Epithelial cell of esophagus (primary cell): ENCODE measurements at regions not wholly inside any gene's neighbourhood (a gene's known extent, or its start where the extent isn't known, plus 50 kb on each side); places are given as distances from the start of the nearest gene placed in this dataset.

ENCODE experiments used
- DNase-seq: peaks from one replicate; pipeline ENCODE4 v3.0.0; 2010; ENCODE audit warnings: low read depth
- H3K4me3 ChIP-seq: 2 replicates; pipeline ENCODE4 v1.5.1; 2011; ENCODE audit warnings: mild to moderate bottlenecking, low read length, control low read depth
- CTCF ChIP-seq: IDR thresholded peaks from 2 replicates; pipeline ENCODE4 v1.5.1; 2011; ENCODE audit warnings: low read depth, mild to moderate bottlenecking, low read length, control low read depth, inconsistent platforms; ENCODE audit not compliant: insufficient read depth; ENCODE audit errors: missing control alignments

GRCh38 chr2:13533524-13533922 is 816.8 kb downstream of the TRIB2 start:
- no peak for TF ChIP-seq CTCF
- no peak for DNase-seq
- H3K4me3 ChIP-seq = no peak overlapping the region

GRCh38 chr2:13536941-13537340 is 820.2 kb downstream of the TRIB2 start:
- TF ChIP-seq CTCF = no peak
- no peak overlapping the region for H3K4me3 ChIP-seq
- no peak for DNase-seq

- H3K4me3 ChIP-seq = no peak overlapping the region
- DNase-seq = no peak
- no peak for TF ChIP-seq CTCF
These were observed 821.1 kb downstream of the TRIB2 start for GRCh38 chr2:13537771-13538349.

- no peak for TF ChIP-seq CTCF
- no peak for DNase-seq
- H3K4me3 ChIP-seq = no peak overlapping the region
These were observed 822.6 kb downstream of the TRIB2 start for GRCh38 chr2:13539296-13539695.

- DNase-seq = no peak
- TF ChIP-seq CTCF = no peak
- no peak overlapping the region for H3K4me3 ChIP-seq
These were observed 825.3 kb downstream of the TRIB2 start for GRCh38 chr2:13542061-13542460.

- no peak for TF ChIP-seq CTCF
- H3K4me3 ChIP-seq = no peak overlapping the region
- DNase-seq = no peak
These were observed 825.9 kb downstream of the TRIB2 start for GRCh38 chr2:13542642-13543041.

GRCh38 chr2:13543550-13543949 is 826.8 kb downstream of the TRIB2 start:
- no peak for DNase-seq
- no peak overlapping the region for H3K4me3 ChIP-seq
- no peak for TF ChIP-seq CTCF
